DMS53 treated with DMSO at 0.1 percent for 48 hours (cell line): ENCODE measurements at regions not wholly inside any gene's neighbourhood (a gene's known extent, or its start where the extent isn't known, plus 50 kb on each side); places are given as distances from the start of the nearest gene placed in this dataset.
"Not testable (repeated sequence)": the region's sequence is repeated elsewhere in the genome, so short reads cannot be mapped to it uniquely, and the experiment has no call there.

Experiments used
- DNase-seq: peaks from one replicate; lab custom pipeline; 2025; ENCODE audit not compliant: unreplicated experiment; lab: John Stamatoyannopoulos, UW

DNA sequence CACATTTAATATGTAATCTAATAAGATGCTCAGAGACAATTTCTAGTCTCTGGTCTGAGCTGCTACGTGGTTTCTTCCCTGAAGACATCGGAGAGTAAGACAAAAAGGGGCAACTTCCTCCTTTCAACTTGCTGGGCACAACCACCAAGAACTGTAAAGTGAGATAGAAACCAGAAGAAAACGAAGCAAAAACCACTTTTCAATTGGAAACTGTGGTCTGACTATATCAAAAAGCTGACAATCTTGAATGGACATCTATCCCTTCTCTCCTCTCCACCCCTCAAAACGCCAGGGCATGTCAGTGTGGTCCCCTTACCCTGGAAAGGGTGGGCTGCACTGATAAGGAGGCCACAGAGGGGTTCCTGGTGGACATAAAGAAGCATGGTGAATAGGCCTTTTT lies 269.1 kb downstream of the CD83 start:
- DNase-seq, result no peak

DNA sequence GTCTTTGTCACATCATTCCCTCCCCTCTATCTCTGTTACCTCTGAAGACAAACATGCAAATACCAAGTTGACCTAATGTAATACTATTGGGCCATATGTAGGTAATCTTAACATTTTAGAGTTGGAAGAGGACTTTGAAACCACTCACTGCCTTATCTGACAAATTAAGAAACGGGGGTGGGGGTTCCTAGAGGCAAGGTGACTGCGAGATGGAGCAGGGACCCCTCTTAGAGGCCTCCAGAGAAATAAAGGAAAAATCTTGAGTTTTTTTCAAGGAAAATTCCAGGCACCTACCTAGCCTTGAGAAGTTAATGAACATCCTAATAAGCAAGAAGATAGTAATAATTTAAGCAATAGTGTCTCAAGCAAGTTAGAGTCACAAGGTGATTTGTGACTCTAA lies 270.8 kb downstream of the CD83 start:
- DNase-seq, result no peak

DNA sequence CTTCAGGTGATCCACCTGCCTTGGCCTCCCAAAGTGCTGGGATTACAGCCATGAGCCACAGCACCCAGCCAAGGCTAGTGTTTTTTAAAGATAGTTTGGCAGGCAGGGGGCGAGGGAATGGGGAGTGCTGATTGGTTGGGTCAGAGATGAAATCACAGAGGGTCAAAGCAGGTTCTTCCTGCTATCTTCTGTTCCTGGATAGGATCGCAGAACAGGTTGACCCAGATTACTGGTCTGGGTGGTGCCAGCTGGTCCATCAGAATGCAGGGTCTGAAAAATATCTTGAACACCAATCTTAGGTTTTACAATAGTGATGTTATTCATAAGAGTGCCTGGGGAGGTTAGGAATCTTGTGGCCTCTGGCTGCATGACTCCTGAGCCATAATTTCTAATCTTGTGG lies 272.2 kb downstream of the CD83 start:
- not testable (repeated sequence) for DNase-seq

DNA sequence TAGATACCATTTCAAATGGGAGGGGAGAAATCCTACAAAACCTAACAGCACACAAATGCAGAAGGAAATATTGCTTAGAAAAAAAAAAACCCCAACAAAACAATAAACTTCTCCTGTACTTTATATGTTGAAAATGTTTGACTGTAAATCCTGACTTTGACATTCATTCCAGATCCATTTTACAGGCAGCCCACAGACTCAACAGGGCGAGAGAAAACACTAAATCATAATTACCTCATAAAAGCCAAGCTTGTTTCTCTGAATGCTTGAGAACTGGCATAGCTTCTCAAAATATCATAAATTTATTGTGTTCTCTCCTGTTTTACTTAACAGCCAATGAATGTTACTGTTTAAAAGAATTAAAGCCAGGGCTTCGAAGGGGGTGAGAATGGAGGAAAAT lies 273.2 kb downstream of the CD83 start:
- no peak for DNase-seq

DNA sequence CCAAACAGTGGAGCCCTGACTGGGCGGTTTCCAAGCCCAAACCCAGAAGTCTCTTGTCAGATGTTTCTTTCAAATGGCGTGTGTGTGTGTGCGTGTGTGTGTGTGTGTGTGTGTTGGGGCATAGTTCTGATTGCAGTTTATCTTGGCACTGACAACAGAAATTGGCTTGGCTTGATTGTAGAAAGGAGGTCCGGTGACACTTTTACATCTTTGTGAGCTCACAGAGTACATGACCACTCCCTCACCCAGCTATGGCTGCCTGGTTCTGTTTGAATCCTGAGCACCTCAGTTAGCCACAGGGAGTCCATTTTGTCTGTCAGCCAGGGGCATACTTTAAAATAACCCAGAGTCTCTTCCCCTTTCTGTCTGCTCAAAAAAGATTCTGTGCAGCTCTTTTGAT lies 276.3 kb downstream of the CD83 start:
- DNase-seq, result no peak

DNA sequence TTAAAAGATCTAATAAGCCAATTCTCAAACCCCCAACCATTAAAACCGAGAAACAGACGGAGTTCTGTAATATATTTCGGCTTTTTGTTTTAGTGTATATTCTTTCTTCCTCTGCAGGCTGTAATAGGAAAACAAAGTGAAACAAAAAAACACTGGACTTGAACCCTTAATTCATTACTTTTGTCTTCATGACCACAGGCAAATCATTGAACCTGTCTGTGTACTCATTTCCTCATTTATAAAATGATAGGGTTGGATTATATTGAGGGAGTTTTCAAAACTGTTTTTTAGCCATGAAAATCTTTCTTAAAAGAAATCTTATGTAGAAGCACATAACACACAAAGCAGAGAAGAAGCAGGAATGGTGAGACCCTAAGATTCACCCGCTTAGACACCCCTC lies 278.8 kb downstream of the CD83 start:
- DNase-seq, result no peak

DNA sequence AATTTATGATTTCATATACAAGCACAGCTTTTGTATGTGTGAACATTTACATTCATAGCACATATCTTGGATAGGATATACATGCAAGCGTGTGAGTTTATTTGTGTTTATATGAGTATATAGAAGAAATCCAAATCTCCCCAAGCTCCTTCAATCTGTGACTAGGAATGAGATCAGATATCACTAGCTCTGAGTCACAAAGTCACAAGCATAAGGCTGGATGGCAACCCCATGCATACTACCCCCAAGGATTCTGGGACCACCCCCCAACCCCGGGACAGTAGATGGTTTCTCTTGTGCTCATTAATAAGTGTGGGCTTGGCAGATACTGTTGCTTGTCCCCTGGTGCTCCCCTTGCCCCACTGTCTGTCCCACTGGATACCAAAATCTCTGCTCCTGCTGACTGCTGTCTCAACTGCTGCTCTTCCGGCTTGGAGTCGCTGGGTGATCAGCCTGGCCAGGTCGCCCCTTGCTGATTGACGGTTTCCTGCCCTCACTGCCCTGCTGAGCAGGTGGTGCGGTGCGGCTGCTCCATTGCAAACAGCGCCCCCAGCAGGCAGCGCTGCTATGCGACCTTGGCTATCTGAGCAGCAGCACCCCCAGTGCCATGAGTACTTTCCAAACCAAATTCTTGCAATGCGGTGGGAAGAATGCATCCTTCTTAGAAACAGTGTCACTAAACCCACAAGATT lies 279.4 kb downstream of the CD83 start:
- DNase-seq, result no peak

GRCh38 chr6:14397518-14397901 lies 279.9 kb downstream of the CD83 start:
- no peak for DNase-seq

GRCh38 chr6:14398953-14399352 lies 281.4 kb downstream of the CD83 start:
- no peak for DNase-seq

- DNase-seq, result no peak
Measured at GRCh38 chr6:14399635-14400034, 282.1 kb downstream of the CD83 start.

GRCh38 chr6:14401246-14401645 lies 283.7 kb downstream of the CD83 start:
- DNase-seq, result no peak

DNA sequence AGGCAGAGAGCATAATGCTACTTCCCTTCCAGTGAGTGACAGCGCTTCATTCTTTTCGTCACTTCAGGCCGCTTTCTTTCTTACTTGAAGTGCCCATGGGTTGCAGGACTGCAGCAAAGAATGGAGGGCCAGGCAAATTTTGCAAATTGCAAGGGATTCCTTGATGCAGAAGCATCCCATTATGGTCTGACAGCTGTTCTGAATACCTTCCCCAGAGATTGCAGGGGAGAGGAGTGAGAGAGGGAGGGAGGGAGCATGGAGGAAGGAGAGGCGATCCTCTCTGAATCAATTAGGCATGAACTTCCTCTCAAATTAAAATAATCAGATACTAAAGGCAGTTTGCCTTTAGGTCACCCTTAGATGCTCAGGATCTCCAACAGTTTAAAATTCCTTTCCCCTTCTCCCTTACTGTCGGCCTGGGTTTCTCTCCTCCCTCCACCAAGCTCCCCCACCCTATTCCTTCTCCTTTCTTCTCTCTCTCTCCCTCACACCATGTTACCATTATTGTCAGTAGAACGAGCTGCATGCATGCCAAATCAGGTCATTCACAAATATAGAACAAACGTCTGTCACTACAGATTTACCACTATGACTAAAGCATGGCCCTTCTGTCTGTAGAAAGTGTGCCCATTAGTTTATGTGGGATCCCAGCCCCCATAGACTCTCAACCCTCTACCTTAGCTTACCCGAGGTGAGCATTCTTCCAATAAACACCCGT lies 289.2 kb downstream of the CD83 start:
- no peak for DNase-seq

- DNase-seq, result no peak
Measured at GRCh38 chr6:14408446-14408845, 290.9 kb downstream of the CD83 start.

- DNase-seq, result no peak
Measured at GRCh38 chr6:14412026-14412425, 294.5 kb downstream of the CD83 start.

- DNase-seq, result no peak
Measured at GRCh38 chr6:14415452-14415851, 297.9 kb downstream of the CD83 start.

DNA sequence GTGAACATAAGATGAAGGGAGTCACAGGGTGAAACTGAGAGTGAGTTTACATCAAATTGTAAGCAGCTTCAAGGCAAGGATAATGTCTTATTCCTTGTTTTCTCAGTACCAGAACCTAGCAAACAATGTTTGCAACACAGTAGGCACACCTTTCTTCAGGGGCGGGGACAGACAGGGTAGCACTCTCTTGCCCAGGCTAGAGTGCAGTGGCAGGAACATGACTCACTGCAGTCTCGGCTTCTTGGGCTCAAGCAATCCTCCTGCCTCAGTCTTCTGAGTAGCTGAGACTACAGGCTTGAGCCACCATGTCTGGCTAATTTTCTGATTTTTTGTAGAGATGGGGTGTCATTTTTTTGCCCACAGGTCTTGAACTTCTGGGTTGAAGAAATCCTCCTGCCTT lies 299.8 kb downstream of the CD83 start:
- no peak for DNase-seq

DNA sequence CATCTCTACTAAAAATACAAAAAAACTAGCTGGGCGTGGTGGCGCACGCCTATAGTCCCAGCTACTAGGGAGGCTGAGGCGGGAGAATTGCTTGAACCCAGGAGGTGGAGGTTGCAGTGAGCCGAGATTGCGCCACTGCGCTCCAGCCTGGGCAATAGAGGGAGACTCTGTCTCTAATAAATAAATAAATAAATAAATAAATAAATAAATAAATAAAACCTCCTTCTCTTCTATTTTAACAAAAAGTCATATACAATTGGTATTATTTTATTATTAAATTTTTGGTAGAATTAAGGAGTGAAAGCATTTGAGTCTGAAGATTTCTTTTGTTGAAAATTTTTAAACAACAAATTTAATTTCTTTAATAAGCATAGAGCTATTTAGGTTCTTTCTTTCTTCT lies 301.7 kb downstream of the CD83 start:
- DNase-seq, result not testable (repeated sequence)

DNA sequence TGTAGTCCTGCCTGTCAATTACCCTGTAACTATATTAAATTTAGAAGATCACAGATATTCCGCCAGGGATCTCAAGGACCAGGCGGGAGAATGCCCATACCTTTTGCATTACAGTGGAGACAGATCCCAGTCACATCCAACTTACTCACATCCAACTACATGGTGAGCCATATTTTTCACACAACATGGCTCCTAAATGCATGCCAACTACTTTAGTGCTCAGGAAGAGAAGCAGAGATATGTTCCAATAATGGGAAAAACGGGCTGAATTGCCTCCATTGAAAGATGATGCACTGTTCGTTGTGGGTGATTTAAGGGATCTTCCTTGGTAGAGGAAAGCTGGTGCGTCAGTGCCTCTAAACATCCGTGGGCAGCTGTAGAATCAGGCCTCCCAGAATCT lies 304.5 kb downstream of the CD83 start:
- DNase-seq, result no peak

DNA sequence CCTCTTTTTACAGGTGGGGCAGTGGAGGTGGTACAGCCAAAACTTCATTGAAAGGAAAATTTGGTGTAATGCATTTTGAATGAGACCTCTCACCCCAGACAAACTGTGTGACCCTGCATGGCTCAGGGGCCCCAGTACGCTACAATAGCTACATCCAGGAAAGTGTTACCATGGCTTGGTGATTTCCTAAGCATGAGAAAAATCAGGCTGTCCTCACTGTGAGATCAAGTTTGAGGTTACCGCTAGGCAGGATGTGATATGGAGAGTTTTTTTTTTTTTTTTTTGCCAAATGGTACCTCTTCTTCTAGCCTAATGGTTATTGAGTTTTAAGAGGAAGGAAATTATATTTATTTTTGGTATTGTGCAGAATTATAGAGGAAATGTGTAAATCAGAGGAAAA lies 305.3 kb downstream of the CD83 start:
- DNase-seq, result no peak

DNA sequence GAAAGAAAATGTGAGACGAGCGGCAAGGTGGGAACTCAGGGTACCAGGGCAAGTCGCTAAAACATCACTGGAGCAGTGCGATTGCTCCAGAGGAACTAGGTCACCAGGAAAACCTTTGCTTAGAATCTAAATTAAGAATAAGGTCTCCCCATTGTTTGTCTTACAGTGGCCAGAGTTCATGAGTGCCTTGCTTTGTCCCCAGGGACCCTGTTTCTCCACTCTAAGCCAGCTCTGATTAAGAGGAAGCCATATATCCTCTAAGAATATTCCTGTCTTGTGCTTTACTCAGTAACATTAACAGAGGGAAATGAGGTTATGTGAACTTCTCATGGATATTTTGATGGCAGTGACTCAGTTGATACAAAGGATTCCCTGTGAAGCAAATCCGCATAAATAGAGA lies 305.8 kb downstream of the CD83 start:
- DNase-seq, result no peak

GRCh38 chr6:14423955-14424354 lies 306.4 kb downstream of the CD83 start:
- DNase-seq, result no peak

DNA sequence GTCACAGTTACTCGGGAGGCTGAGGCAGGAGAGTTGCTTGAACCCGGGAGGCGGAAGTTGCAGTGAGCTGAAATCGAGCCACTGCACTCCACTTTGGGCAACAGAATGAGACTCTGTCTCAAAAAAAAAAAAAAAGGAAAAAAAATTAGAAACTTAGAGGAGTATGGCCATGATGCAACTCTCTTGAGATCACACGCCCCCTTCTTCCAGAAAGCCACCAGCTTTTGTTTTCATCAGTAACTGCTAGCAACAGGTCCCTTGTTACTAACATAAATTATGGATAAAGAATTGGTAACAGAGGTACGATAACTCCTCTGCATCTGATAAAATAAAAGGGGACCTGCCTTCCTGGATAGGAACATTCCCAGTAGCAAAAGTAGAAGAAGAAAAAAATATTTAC lies 308.2 kb downstream of the CD83 start:
- no peak for DNase-seq

GRCh38 chr6:14426281-14426680 lies 308.7 kb downstream of the CD83 start:
- no peak for DNase-seq
